ENCODE measurements at regions not wholly inside any gene's neighbourhood (a gene's known extent, or its start where the extent isn't known, plus 50 kb on each side); places are given as distances from the start of the nearest gene placed in this dataset.

GRCh38 chr5:5540065-5540464, 117.6 kb downstream of the ICE1 start:
- no peak overlapping the region for H4K5ac ChIP-seq (ENCODE audit: insufficient read length, low read depth, low read length)
- H3K23me2 ChIP-seq (ENCODE audit: low read depth, low read length), result peaks cover 4% of the 10 kb centered on the region
- no peaks in the 10 kb centered on the region for H3K36me3 ChIP-seq (ENCODE audit: control insufficient read depth in 2 of 4, insufficient read depth in 4 of 4, low read length in 3 of 4)
- H3K27me3 ChIP-seq (replicated peaks in 1 of 4; ENCODE audit: control insufficient read depth in 3 of 4, extremely low read depth in 1 of 4, insufficient read depth in 3 of 4, low read length in 3 of 4), result no peaks in the 10 kb centered on the region; a peak in 1 of 7 replicates
- H3K4me1 ChIP-seq (replicated peaks in 1 of 4; ENCODE audit: control insufficient read depth in 3 of 4, insufficient read depth in 4 of 4, low read length in 3 of 4), result peaks cover 0 to 11% (median 5%) of the 10 kb centered on the region in 4 experiments; a peak in 5 of 7 replicates
- WGBS, 2 experiments (ENCODE audit: extremely low coverage in 1 of 2, insufficient coverage in 1 of 2, insufficient read length in 1 of 2, insufficient replicate concordance in 2 of 2, low coverage in 1 of 2, low lambda C conversion rate in 2 of 2, missing lambda C conversion rate in 1 of 2), result 74% methylated on average over 4 of the region's 4 CpGs; no CpG with 5 or more reads in 1 of the 2 experiments
- ChIA-PET CTCF (ENCODE audit: partially characterized antibody) (no interaction called here), POLR2A (ENCODE audit: partially characterized antibody) (no interaction called here)
- H3K56ac ChIP-seq (replicated peaks; ENCODE audit: insufficient read length, low read depth, low read length), result no peak overlapping the region
- no peak overlapping the region for H3K9ac ChIP-seq (replicated peaks in 1 of 4; ENCODE audit: extremely low read depth in 1 of 4, low read depth in 3 of 4, low read length in 3 of 4)
- H2BK12ac ChIP-seq (ENCODE audit: low read depth, low read length), result no peak overlapping the region; the same call in 1 of the 2 replicates
- FAIRE-seq (no peak), DNase-seq (ENCODE audit: low read depth in 1 of 2, low spot score in 2 of 2) (no peak)
- peaks cover 0 to 2% of the 10 kb centered on the region in 2 experiments for H4K20me1 ChIP-seq (replicated peaks in 1 of 2; ENCODE audit: control insufficient read depth in 1 of 2, insufficient read depth in 2 of 2, low read length in 2 of 2)
- no peak overlapping the region for H2AFZ ChIP-seq (ENCODE audit: low read length)
- H2AK5ac ChIP-seq (ENCODE audit: low read depth, low read length), result no peak overlapping the region
- H2BK15ac ChIP-seq (ENCODE audit: low read length), result no peak overlapping the region
- H3K4me3 ChIP-seq (ENCODE audit: extremely low read depth in 1 of 4, insufficient read depth in 2 of 4, low read depth in 3 of 4, low read length in 4 of 4), result no peak overlapping the region
- 0 out of 2 replicates have a peak overlapping the region, but pooled peaks have one; percentile 26 for H2BK5ac ChIP-seq (ENCODE audit: low read depth, low read length)
- no peak overlapping the region for H2BK120ac ChIP-seq (replicated peaks; ENCODE audit: low read depth, low read length)
- H3K79me2 ChIP-seq (ENCODE audit: control insufficient read depth in 1 of 2, insufficient read depth in 2 of 2, low read length in 2 of 2), result no peaks in the 10 kb centered on the region
- no peak overlapping the region for H3K14ac ChIP-seq (ENCODE audit: insufficient read length)
- H3K18ac ChIP-seq (ENCODE audit: extremely low read depth, low read length), result no peak overlapping the region
- no peak overlapping the region for H3K4ac ChIP-seq (replicated peaks; ENCODE audit: insufficient read length, low read depth, low read length)
- H3K23ac ChIP-seq (ENCODE audit: insufficient read length), result no peak overlapping the region
- H3K27ac ChIP-seq (ENCODE audit: low read depth, low read length), result no peak overlapping the region
- H3K79me1 ChIP-seq (ENCODE audit: low read depth, low read length), result no peaks in the 10 kb centered on the region
- H4K91ac ChIP-seq (replicated peaks; ENCODE audit: insufficient read length, low read length), result peak overlapping the region; percentile 31
- H2BK20ac ChIP-seq (ENCODE audit: low read length), result no peak overlapping the region
- H4K8ac ChIP-seq (ENCODE audit: extremely low read depth, insufficient read depth, low read length), result no peak overlapping the region
- H3K9me3 ChIP-seq (ENCODE audit: insufficient read depth in 2 of 2, low read depth in 1 of 2, low read length in 1 of 2), result no peaks in the 10 kb centered on the region
- no peak overlapping the region for H3K4me2 ChIP-seq (ENCODE audit: insufficient read depth in 1 of 2, low read depth in 2 of 2, low read length in 2 of 2)
- no peak for TF ChIP-seq POU5F1 (IDR thresholded peaks at IDR 0.05; ENCODE audit: low read depth, low read length)
- TF ChIP-seq KDM5A (IDR thresholded peaks at IDR 0.05; ENCODE audit: low read length), result no peak
- no peak for TF ChIP-seq HDAC6 (IDR thresholded peaks at IDR 0.05; ENCODE audit: low read depth, low read length)
- TF ChIP-seq GTF2F1 (IDR thresholded peaks at IDR 0.05; ENCODE audit: borderline replicate concordance, low read depth, low read length), result no peak
- TF ChIP-seq E2F6 (IDR thresholded peaks at IDR 0.05), result no peak
- TF ChIP-seq SIN3A (conservative IDR thresholded peaks at IDR 0.05 in 1 of 2, IDR thresholded peaks at IDR 0.05 in 1 of 2; ENCODE audit: low read depth in 1 of 2, low read length in 2 of 2), result no peak
- TF ChIP-seq BCL11A (IDR thresholded peaks at IDR 0.05; ENCODE audit: low read depth in 2 of 2, low read length in 2 of 2), result no peak
- no peak for TF ChIP-seq CTBP2 (IDR thresholded peaks at IDR 0.05; ENCODE audit: borderline replicate concordance, insufficient read depth, insufficient read length, low read length)
- no peak for TF ChIP-seq CHD2 (IDR thresholded peaks at IDR 0.05; ENCODE audit: low read length)
- no peak for TF ChIP-seq FOSL1 (IDR thresholded peaks at IDR 0.05; ENCODE audit: insufficient read depth, low read depth, low read length)
- no peak for TF ChIP-seq TAF1 (IDR thresholded peaks at IDR 0.05; ENCODE audit: low read depth, low read length)
- TF ChIP-seq BRCA1 (IDR thresholded peaks at IDR 0.05; ENCODE audit: low read depth, low read length), result no peak
- TF ChIP-seq SRF (IDR thresholded peaks at IDR 0.05; ENCODE audit: low read depth, low read length), result no peak
- no peak for TF ChIP-seq EGR1 (IDR thresholded peaks at IDR 0.05; ENCODE audit: borderline replicate concordance, low read depth, low read length)
- no peak for TF ChIP-seq SIX5 (IDR thresholded peaks at IDR 0.05; ENCODE audit: low read depth, low read length)

Measured in H1 (cell line).